Lower leg skin (tissue), 3 donors: ENCODE measurements at regions not wholly inside any gene's neighbourhood (a gene's known extent, or its start where the extent isn't known, plus 50 kb on each side); places are given as distances from the start of the nearest gene placed in this dataset.

Experiments used
- CTCF ChIP-seq, 3 donors: fragments of 450-650 bp; IDR thresholded peaks; one replicate each; pipeline ENCODE4 v1.5.1; 2016; ENCODE audit warnings: antibody characterized with exemption in 3 of 3, mild to moderate bottlenecking in 3 of 3, moderate library complexity in 2 of 3
- POLR2A ChIP-seq, 2 donors: fragments of 450-650 bp; IDR thresholded peaks; one replicate each; pipeline ENCODE4 v1.6.1; 2016 to 2017; ENCODE audit warnings: antibody characterized with exemption in 2 of 2, mild to moderate bottlenecking in 1 of 2, moderate library complexity in 1 of 2

- TF ChIP-seq CTCF (IDR thresholded peaks at IDR 0.05) (no peak), POLR2A (IDR thresholded peaks at IDR 0.05) (no peak)
Observed at GRCh38 chrX:15916704-15917084, 62.1 kb upstream of the AP1S2 start.
